HT-29 (cell line): ENCODE measurements at regions not wholly inside any gene's neighbourhood (a gene's known extent, or its start where the extent isn't known, plus 50 kb on each side); places are given as distances from the start of the nearest gene placed in this dataset.

ENCODE experiments used
- DNase-seq: peaks from one replicate; pipeline ENCODE4 v3.0.0-alpha.2; 2015; ENCODE audit warnings: low spot score

GRCh38 chr1:4965346-4966075 lies 311.1 kb downstream of the AJAP1 start:
- DNase-seq, result no peak

- no peak for DNase-seq
Observed at GRCh38 chr1:4964634-4965345, 310.4 kb downstream of the AJAP1 start.

GRCh38 chr1:4963251-4963650 lies 308.8 kb downstream of the AJAP1 start:
- no peak for DNase-seq

- DNase-seq, result no peak
Observed at GRCh38 chr1:4962836-4963235, 308.4 kb downstream of the AJAP1 start.

- DNase-seq, result no peak
Observed at GRCh38 chr1:4961935-4962645, 307.7 kb downstream of the AJAP1 start.

GRCh38 chr1:4960782-4961475 lies 306.5 kb downstream of the AJAP1 start:
- DNase-seq, result no peak

GRCh38 chr1:4960336-4960735 lies 305.9 kb downstream of the AJAP1 start:
- no peak for DNase-seq

- DNase-seq, result no peak
Observed at GRCh38 chr1:4959216-4959615, 304.8 kb downstream of the AJAP1 start.

GRCh38 chr1:4957027-4957426 lies 302.6 kb downstream of the AJAP1 start:
- DNase-seq, result no peak

GRCh38 chr1:4954392-4954791 lies 300.0 kb downstream of the AJAP1 start:
- no peak for DNase-seq

- DNase-seq, result no peak
Observed at GRCh38 chr1:4951601-4952000, 297.2 kb downstream of the AJAP1 start.

GRCh38 chr1:4946343-4946742 lies 291.9 kb downstream of the AJAP1 start:
- DNase-seq, result no peak

- no peak for DNase-seq
Observed at GRCh38 chr1:4944911-4945310, 290.5 kb downstream of the AJAP1 start.

GRCh38 chr1:4944072-4944471 lies 289.7 kb downstream of the AJAP1 start:
- DNase-seq, result no peak

- no peak for DNase-seq
Observed at GRCh38 chr1:4939266-4939665, 284.9 kb downstream of the AJAP1 start.

GRCh38 chr1:4937876-4938534 lies 283.6 kb downstream of the AJAP1 start:
- DNase-seq, result no peak

GRCh38 chr1:4935807-4936206 lies 281.4 kb downstream of the AJAP1 start:
- DNase-seq, result no peak

GRCh38 chr1:4933232-4933631 lies 278.8 kb downstream of the AJAP1 start:
- DNase-seq, result no peak

- no peak for DNase-seq
Observed at GRCh38 chr1:4932311-4933030, 278.1 kb downstream of the AJAP1 start.

- DNase-seq, result no peak
Observed at GRCh38 chr1:4931486-4931885, 277.1 kb downstream of the AJAP1 start.

- no peak for DNase-seq
Observed at GRCh38 chr1:4928186-4928585, 273.8 kb downstream of the AJAP1 start.
